ENCODE measurements at regions not wholly inside any gene's neighbourhood (a gene's known extent, or its start where the extent isn't known, plus 50 kb on each side); places are given as distances from the start of the nearest gene placed in this dataset.

DNA sequence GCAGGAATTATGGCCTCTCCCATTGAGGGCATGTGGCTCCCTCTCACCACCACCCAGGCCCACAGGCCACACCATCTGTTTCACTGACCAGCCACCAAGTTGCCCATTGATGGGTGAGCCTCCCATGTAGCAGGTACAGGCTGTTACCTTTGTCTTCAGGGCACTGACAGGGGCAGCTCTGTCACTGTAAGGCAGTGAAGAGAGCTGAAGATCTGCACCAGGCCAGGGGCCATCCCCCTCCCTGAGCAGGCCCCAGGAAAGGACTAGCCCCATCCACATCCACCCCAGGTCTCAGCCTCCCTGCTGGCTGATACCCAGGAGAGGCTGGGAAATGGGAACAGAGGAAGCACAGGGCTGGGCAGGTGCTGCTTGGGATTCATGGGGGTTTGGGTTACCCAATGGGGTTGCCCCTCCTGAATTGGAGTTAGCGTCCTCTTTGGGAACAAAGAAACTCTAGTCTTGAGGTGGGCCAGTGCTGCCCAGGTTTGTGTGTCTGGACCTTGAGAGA is 1691.4 kb downstream of the TP53TG3F start:
- TF ChIP-seq CTCF (IDR thresholded peaks at IDR 0.05), result no peak
- TF ChIP-seq POLR2A (IDR thresholded peaks at IDR 0.05), result no peak

All from adrenal gland (tissue), 5 donors.